ENCODE measurements at regions not wholly inside any gene's neighbourhood (a gene's known extent, or its start where the extent isn't known, plus 50 kb on each side); places are given as distances from the start of the nearest gene placed in this dataset.

DNA sequence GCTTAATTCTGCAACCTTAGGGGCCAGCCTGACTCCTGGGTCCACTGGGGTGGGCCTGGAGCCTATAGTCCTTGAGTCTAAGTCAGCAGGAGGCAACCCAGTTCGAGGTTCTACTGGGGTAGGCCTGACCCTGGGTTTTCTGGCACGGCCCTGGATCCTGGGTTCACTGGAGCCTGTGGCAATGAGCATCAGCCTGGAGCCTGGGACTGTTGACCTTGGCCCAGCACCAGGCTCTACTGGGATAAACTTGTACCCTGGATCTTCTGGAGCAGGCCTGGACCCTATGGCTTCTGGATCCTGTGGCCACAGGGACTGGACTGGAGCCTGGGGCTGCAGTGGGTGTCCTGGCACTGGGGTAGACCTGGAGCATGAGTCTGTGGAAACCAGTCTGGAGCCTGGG, 874.3 kb upstream of the INTU start:
- no peak for TF ChIP-seq HNF4A (conservative IDR thresholded peaks at IDR 0.05)
- TF ChIP-seq, protein P1, sequence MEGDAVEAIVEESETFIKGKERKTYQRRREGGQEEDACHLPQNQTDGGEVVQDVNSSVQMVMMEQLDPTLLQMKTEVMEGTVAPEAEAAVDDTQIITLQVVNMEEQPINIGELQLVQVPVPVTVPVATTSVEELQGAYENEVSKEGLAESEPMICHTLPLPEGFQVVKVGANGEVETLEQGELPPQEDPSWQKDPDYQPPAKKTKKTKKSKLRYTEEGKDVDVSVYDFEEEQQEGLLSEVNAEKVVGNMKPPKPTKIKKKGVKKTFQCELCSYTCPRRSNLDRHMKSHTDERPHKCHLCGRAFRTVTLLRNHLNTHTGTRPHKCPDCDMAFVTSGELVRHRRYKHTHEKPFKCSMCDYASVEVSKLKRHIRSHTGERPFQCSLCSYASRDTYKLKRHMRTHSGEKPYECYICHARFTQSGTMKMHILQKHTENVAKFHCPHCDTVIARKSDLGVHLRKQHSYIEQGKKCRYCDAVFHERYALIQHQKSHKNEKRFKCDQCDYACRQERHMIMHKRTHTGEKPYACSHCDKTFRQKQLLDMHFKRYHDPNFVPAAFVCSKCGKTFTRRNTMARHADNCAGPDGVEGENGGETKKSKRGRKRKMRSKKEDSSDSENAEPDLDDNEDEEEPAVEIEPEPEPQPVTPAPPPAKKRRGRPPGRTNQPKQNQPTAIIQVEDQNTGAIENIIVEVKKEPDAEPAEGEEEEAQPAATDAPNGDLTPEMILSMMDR (IDR thresholded peaks at IDR 0.05; ENCODE audit: low read depth, low read length, missing input control) = no peak
- no peak for TF ChIP-seq EGR1 (IDR thresholded peaks at IDR 0.05; ENCODE audit: low read depth in 2 of 2)
- no peak for TF ChIP-seq FOXA1 (IDR thresholded peaks at IDR 0.05)
- no peak for TF ChIP-seq GABPA (IDR thresholded peaks at IDR 0.05 in 1 of 2, conservative IDR thresholded peaks at IDR 0.05 in 1 of 2)
- TF ChIP-seq REST (IDR thresholded peaks at IDR 0.05) = no peak
- TF ChIP-seq, protein P2, sequence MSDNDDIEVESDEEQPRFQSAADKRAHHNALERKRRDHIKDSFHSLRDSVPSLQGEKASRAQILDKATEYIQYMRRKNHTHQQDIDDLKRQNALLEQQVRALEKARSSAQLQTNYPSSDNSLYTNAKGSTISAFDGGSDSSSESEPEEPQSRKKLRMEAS (IDR thresholded peaks at IDR 0.05) = no peak
- no peak for TF ChIP-seq RAD21 (IDR thresholded peaks at IDR 0.05)
- TF ChIP-seq, protein P3, sequence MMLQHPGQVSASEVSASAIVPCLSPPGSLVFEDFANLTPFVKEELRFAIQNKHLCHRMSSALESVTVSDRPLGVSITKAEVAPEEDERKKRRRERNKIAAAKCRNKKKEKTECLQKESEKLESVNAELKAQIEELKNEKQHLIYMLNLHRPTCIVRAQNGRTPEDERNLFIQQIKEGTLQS (IDR thresholded peaks at IDR 0.05) = no peak
- no peak for TF ChIP-seq ZBTB33 (IDR thresholded peaks at IDR 0.05)
